ENCODE measurements at regions not wholly inside any gene's neighbourhood (a gene's known extent, or its start where the extent isn't known, plus 50 kb on each side); places are given as distances from the start of the nearest gene placed in this dataset.

DNA sequence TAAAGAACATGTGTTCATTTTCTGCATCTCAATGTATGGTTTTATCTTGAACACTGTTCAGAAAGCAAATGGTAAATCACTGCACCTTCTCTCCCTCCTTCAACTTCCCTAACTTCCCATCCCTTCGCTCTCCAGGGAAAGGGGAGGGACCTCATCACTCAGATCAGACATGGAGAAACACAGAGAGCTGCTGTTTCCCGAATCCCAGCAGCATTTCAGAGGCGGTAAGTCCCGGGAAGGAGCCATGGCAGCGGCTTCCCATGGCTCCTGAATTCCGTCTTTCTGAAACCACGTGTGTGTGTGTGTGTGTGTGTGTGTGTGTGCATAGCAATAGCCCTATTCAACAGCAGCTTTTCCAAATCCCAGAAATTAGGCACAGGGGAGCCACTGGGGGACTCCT, 125.4 kb upstream of the TMCC3 start:
- Mint-ChIP-seq H3K27ac (no peak overlapping the region), H3K36me3 (ENCODE audit: low read depth) (peaks cover 19% of the 10 kb centered on the region), H3K9me3 (peaks cover 2% of the 10 kb centered on the region), H3K4me3 (no peak overlapping the region), H3K4me1 (peaks cover 25% of the 10 kb centered on the region), H3K27me3 (no peaks in the 10 kb centered on the region)
- ChIA-PET CTCF (interaction anchor here (1.1 kb wide), 1 partner anchor 100 kb away, joined by 4 read pairs; no protein-coding TSS in a partner anchor), POLR2A (no interaction called here)
- no peak for ATAC-seq (ENCODE audit: low read depth)
- intact Hi-C loops (cut with micrococcal nuclease), result no loop called here
- DNase-seq, result no peak
- TF ChIP-seq, protein P1, sequence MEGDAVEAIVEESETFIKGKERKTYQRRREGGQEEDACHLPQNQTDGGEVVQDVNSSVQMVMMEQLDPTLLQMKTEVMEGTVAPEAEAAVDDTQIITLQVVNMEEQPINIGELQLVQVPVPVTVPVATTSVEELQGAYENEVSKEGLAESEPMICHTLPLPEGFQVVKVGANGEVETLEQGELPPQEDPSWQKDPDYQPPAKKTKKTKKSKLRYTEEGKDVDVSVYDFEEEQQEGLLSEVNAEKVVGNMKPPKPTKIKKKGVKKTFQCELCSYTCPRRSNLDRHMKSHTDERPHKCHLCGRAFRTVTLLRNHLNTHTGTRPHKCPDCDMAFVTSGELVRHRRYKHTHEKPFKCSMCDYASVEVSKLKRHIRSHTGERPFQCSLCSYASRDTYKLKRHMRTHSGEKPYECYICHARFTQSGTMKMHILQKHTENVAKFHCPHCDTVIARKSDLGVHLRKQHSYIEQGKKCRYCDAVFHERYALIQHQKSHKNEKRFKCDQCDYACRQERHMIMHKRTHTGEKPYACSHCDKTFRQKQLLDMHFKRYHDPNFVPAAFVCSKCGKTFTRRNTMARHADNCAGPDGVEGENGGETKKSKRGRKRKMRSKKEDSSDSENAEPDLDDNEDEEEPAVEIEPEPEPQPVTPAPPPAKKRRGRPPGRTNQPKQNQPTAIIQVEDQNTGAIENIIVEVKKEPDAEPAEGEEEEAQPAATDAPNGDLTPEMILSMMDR (IDR thresholded peaks at IDR 0.05), result no peak

DNA sequence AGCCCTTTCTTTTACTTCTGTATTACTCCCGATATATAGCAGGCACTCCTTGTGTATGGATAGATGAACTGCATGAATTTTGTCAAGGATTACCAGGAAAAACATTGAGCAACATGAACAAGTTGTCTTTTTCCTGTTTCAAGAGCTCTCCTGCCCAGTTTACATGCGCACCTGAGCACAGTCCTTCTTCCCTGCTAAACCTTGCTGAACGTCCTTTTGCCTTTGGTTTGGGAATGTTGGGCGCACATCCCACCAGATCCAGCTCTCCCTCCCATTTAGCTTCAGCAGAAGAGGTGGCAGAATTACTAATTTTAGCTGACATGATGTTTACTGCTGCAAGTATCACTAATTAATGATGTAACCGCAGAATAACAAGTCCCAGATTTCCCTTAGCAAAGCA, 121.4 kb upstream of the TMCC3 start:
- Mint-ChIP-seq H3K9me3 (peaks cover 2% of the 10 kb centered on the region), H3K27ac (no peak overlapping the region), H3K36me3 (ENCODE audit: low read depth) (peaks cover 17% of the 10 kb centered on the region), H3K4me3 (no peak overlapping the region), H3K27me3 (no peaks in the 10 kb centered on the region), H3K4me1 (peaks cover 51% of the 10 kb centered on the region)
- DNase-seq (no peak), ATAC-seq (ENCODE audit: low read depth) (no peak)
- intact Hi-C loops (cut with micrococcal nuclease), result no loop called here
- TF ChIP-seq, protein P1 (IDR thresholded peaks at IDR 0.05), result no peak
- ChIA-PET CTCF (interaction anchor here (1.4 to 1.5 kb wide), 2 partner anchors 15 to 104 kb away, joined by 3 to 4 read pairs; no protein-coding TSS in a partner anchor), POLR2A (interaction anchor here (1.1 to 1.2 kb wide), 2 partner anchors 14 to 46 kb away, joined by 3 to 4 read pairs; no protein-coding TSS in a partner anchor)

DNA sequence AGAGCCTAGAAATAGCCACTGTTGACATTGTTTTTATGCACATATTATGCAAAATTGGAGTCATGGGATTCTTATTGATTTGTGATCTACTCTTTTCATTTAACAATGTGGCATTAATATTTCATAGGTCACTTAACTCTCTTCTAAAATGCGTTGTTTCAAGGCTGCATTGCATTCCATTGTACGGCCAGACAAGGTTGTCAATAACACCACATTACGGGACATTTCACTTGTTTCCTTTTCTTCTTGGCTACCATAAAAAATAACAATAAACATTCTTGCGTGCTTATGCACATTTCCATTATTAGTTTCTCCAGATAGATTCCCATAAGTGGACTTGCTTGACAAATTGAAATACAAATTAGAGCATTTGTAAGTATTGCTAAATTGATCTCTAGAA, 120.8 kb upstream of the TMCC3 start:
- Mint-ChIP-seq H3K4me3 (no peak overlapping the region), H3K9me3 (peaks cover 2% of the 10 kb centered on the region), H3K27me3 (no peaks in the 10 kb centered on the region), H3K4me1 (peaks cover 57% of the 10 kb centered on the region), H3K27ac (no peak overlapping the region), H3K36me3 (ENCODE audit: low read depth) (peaks cover 17% of the 10 kb centered on the region)
- ATAC-seq (ENCODE audit: low read depth) (no peak), DNase-seq (no peak)
- intact Hi-C loops (cut with micrococcal nuclease), result no loop called here
- ChIA-PET CTCF (interaction anchor here (1.0 to 2.6 kb wide), 2 partner anchors 47 to 104 kb away, joined by 5 to 10 read pairs; no protein-coding TSS in a partner anchor), POLR2A (interaction anchor here (3.4 to 4.2 kb wide), 2 partner anchors 46 to 103 kb away, joined by 26 to 43 read pairs; no protein-coding TSS in a partner anchor)
- TF ChIP-seq, protein P1 (IDR thresholded peaks at IDR 0.05), result no peak

DNA sequence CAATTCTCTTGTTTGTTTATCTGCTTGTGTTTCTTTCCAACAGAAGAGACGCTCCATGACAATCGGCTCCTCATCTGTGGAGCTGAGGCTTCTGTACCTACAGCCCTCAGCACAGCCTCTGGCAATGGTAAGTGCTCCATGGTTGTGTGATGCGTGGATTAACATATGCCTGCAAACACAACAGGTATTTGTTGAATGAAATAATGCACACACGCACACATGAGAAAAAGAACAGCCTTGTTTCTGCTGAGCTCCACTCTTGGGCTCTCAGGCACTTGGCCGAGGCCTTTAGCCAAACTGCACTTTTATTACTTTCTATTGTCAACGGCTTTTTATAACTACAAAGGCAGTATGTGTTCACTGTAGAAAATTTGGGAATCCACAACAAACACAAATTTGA, 120.4 kb upstream of the TMCC3 start:
- intact Hi-C loops (cut with micrococcal nuclease), result no loop called here
- no peak for ATAC-seq (ENCODE audit: low read depth)
- Mint-ChIP-seq H3K9me3 (peaks cover 2% of the 10 kb centered on the region), H3K27me3 (no peaks in the 10 kb centered on the region), H3K4me3 (peak overlapping the region; percentile 86), H3K4me1 (peaks cover 59% of the 10 kb centered on the region), H3K27ac (no peak overlapping the region), H3K36me3 (ENCODE audit: low read depth) (peaks cover 17% of the 10 kb centered on the region)
- POLR2A ChIA-PET, result interaction anchor here (3.4 to 4.2 kb wide), 2 partner anchors 47 to 103 kb away, joined by 26 to 43 read pairs; no protein-coding TSS in a partner anchor
- TF ChIP-seq, protein P1 (IDR thresholded peaks at IDR 0.05), result no peak
- DNase-seq, result no peak
- CTCF ChIA-PET, result interaction anchor here (1.0 to 2.6 kb wide), 2 partner anchors 47 to 105 kb away, joined by 5 to 10 read pairs; no protein-coding TSS in a partner anchor
